ENCODE measurements at regions not wholly inside any gene's neighbourhood (a gene's known extent, or its start where the extent isn't known, plus 50 kb on each side); places are given as distances from the start of the nearest gene placed in this dataset.
A peak's percentile ranks its signal among the peaks of the same experiment; 100 is the strongest.

GRCh38 chr14:86057018-86057667 lies 527.2 kb downstream of the FLRT2 start:
- peak; percentile 48 to 74 (median 63) for TF ChIP-seq CTCF (IDR thresholded peaks at IDR 0.05)
- no peak for TF ChIP-seq POLR2A (IDR thresholded peaks at IDR 0.05)

All from adrenal gland (tissue), 5 donors.